Astrocyte (in vitro differentiated cells and primary cell): ENCODE measurements at regions not wholly inside any gene's neighbourhood (a gene's known extent, or its start where the extent isn't known, plus 50 kb on each side); places are given as distances from the start of the nearest gene placed in this dataset.

Experiments used
- DNase-seq: peaks from one replicate; pipeline ENCODE4 v3.0.0-alpha.2; 2010; ENCODE audit warnings: low read depth
- FAIRE-seq: peaks from 2 replicates; lab custom pipeline; 2011; peaks lifted over from hg19 to GRCh38; lab: Jason Lieb, UNC
- H2AFZ ChIP-seq: 2 replicates; pipeline ENCODE4 v1.6.0; 2012; ENCODE audit warnings: low read depth, low read length, inconsistent platforms
- H3K27ac ChIP-seq: 2 replicates; pipeline ENCODE4 v1.5.1; 2011; ENCODE audit warnings: low read depth, low read length, inconsistent platforms
- H3K27me3 ChIP-seq: 2 replicates; pipeline ENCODE4 v1.6.0; 2011; ENCODE audit warnings: low read length, inconsistent platforms; ENCODE audit not compliant: insufficient read depth
- H3K36me3 ChIP-seq: 2 replicates; pipeline ENCODE4 v1.5.1; 2011; ENCODE audit warnings: low read length, inconsistent platforms; ENCODE audit not compliant: insufficient read depth
- H3K4me1 ChIP-seq: 2 replicates; pipeline ENCODE4 v1.5.1; 2011; ENCODE audit warnings: low read length, inconsistent platforms; ENCODE audit not compliant: insufficient read depth
- H3K4me2 ChIP-seq: 2 replicates; pipeline ENCODE4 v1.6.0; 2012; ENCODE audit warnings: low read length, inconsistent platforms
- H3K4me3 ChIP-seq: 2 replicates; pipeline ENCODE4 v1.5.1; 2011; ENCODE audit warnings: low read depth, mild to moderate bottlenecking, low read length, inconsistent platforms; ENCODE audit not compliant: insufficient read depth
- H3K79me2 ChIP-seq: 2 replicates; pipeline ENCODE4 v1.6.0; 2012; ENCODE audit warnings: mild to moderate bottlenecking, low read length, inconsistent platforms; ENCODE audit not compliant: insufficient read depth
- H3K9ac ChIP-seq: 2 replicates; pipeline ENCODE4 v1.6.0; 2012; ENCODE audit warnings: mild to moderate bottlenecking, low read length, inconsistent platforms
- H3K9me3 ChIP-seq: 2 replicates; pipeline ENCODE4 v1.5.1; 2012; ENCODE audit warnings: low read depth, mild to moderate bottlenecking, low read length, inconsistent platforms; ENCODE audit not compliant: insufficient read depth
- H4K20me1 ChIP-seq: 2 replicates; pipeline ENCODE4 v1.6.0; 2012; ENCODE audit warnings: low read length, inconsistent platforms; ENCODE audit not compliant: insufficient read depth
- H3K27ac Mint-ChIP-seq: one replicate; pipeline ENCODE4 v1.8.0; 2021; ENCODE audit warnings: mild to moderate bottlenecking, mixed read lengths; ENCODE audit not compliant: unreplicated experiment
- H3K27me3 Mint-ChIP-seq: one replicate; pipeline ENCODE4 v1.8.0; 2021; ENCODE audit warnings: low read depth, mixed read lengths; ENCODE audit not compliant: unreplicated experiment
- H3K36me3 Mint-ChIP-seq: one replicate; pipeline ENCODE4 v1.8.0; 2021; ENCODE audit warnings: low read depth, mixed read lengths; ENCODE audit not compliant: unreplicated experiment
- H3K4me1 Mint-ChIP-seq: one replicate; pipeline ENCODE4 v1.8.0; 2021; ENCODE audit warnings: low read depth, mixed read lengths; ENCODE audit not compliant: unreplicated experiment
- H3K4me3 Mint-ChIP-seq: one replicate; pipeline ENCODE4 v1.8.0; 2021; ENCODE audit warnings: mild to moderate bottlenecking, moderate library complexity, mixed read lengths; ENCODE audit not compliant: unreplicated experiment
- H3K9me3 Mint-ChIP-seq: one replicate; pipeline ENCODE4 v1.8.0; 2021; ENCODE audit warnings: mild to moderate bottlenecking, mixed read lengths; ENCODE audit not compliant: unreplicated experiment
- EZH2 ChIP-seq: IDR thresholded peaks from 2 replicates; pipeline ENCODE4 v1.6.1; 2012; ENCODE audit warnings: mild to moderate bottlenecking, low read length, inconsistent platforms; ENCODE audit not compliant: insufficient read depth
- TF ChIP-seq, protein P1 (sequence below): IDR thresholded peaks from 2 replicates; pipeline ENCODE4 v1.5.1; 2011; ENCODE audit warnings: low read depth, mild to moderate bottlenecking, inconsistent platforms, low read length, moderate library complexity; ENCODE audit not compliant: insufficient read depth

- Histone ChIP-seq H3K79me2 (peaks cover 5% of the 10 kb centered on the region), H3K27ac (no peak overlapping the region), H3K9me3 (no peaks in the 10 kb centered on the region), H3K4me2 (no peak overlapping the region), H4K20me1 (no peaks in the 10 kb centered on the region), H3K27me3 (no peaks in the 10 kb centered on the region), H3K4me1 (peaks cover 11% of the 10 kb centered on the region), H3K4me3 (no peak overlapping the region), H2AFZ (no peak overlapping the region), H3K36me3 (no peaks in the 10 kb centered on the region), H3K9ac (no peak overlapping the region)
- Mint-ChIP-seq H3K4me3 (no peak overlapping the region), H3K36me3 (peaks cover 7% of the 10 kb centered on the region), H3K27ac (peak overlapping the region; percentile 93), H3K9me3 (no peaks in the 10 kb centered on the region), H3K4me1 (peaks cover 69% of the 10 kb centered on the region), H3K27me3 (no peaks in the 10 kb centered on the region)
- FAIRE-seq (no peak), DNase-seq (no peak)
- TF ChIP-seq, protein P1, sequence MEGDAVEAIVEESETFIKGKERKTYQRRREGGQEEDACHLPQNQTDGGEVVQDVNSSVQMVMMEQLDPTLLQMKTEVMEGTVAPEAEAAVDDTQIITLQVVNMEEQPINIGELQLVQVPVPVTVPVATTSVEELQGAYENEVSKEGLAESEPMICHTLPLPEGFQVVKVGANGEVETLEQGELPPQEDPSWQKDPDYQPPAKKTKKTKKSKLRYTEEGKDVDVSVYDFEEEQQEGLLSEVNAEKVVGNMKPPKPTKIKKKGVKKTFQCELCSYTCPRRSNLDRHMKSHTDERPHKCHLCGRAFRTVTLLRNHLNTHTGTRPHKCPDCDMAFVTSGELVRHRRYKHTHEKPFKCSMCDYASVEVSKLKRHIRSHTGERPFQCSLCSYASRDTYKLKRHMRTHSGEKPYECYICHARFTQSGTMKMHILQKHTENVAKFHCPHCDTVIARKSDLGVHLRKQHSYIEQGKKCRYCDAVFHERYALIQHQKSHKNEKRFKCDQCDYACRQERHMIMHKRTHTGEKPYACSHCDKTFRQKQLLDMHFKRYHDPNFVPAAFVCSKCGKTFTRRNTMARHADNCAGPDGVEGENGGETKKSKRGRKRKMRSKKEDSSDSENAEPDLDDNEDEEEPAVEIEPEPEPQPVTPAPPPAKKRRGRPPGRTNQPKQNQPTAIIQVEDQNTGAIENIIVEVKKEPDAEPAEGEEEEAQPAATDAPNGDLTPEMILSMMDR: no peak
- TF ChIP-seq EZH2: no peak
These were observed 90.6 kb upstream of the FRMD6 start for GRCh38 chr14:51561141-51561540.

DNA sequence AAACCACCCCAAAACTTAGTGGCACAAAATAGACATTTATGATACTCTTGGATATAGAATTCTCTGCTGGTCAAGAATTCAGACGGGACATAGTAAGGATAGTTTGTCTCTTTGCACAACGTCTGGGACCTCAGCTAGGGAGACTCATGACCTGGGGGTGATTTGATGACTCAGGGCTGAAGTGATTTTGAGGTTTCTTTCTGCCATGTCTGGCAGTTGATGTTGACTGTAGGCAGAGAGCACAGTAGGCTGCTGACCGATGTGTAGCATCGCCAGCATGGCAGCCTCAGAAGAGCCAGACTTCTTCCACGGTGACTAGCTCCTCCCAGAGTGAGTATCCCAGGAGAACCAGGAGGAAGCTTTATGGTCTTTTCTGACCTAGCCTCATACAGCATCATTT is 88.9 kb upstream of the FRMD6 start:
- peaks cover 68% of the 10 kb centered on the region for H3K4me1 Mint-ChIP-seq
- peak overlapping the region; percentile 7 for H3K4me3 Mint-ChIP-seq
- no peaks in the 10 kb centered on the region for H4K20me1 ChIP-seq
- FAIRE-seq (no peak), DNase-seq (peak; percentile 65)
- H3K36me3 ChIP-seq: no peaks in the 10 kb centered on the region
- H3K4me3 ChIP-seq: no peak overlapping the region
- peaks cover 11% of the 10 kb centered on the region for H3K4me1 ChIP-seq
- no peaks in the 10 kb centered on the region for H3K27me3 ChIP-seq
- peaks cover 8% of the 10 kb centered on the region for H3K36me3 Mint-ChIP-seq
- peaks cover 3% of the 10 kb centered on the region for H3K9me3 Mint-ChIP-seq
- no peak overlapping the region for H3K27ac ChIP-seq
- no peak overlapping the region for H3K9ac ChIP-seq
- no peaks in the 10 kb centered on the region for H3K79me2 ChIP-seq
- H2AFZ ChIP-seq: no peak overlapping the region
- H3K9me3 ChIP-seq: no peaks in the 10 kb centered on the region
- TF ChIP-seq EZH2: no peak
- TF ChIP-seq, protein P1: no peak
- no peak overlapping the region for H3K4me2 ChIP-seq
- peak overlapping the region; percentile 99 for H3K27ac Mint-ChIP-seq
- no peaks in the 10 kb centered on the region for H3K27me3 Mint-ChIP-seq

DNA sequence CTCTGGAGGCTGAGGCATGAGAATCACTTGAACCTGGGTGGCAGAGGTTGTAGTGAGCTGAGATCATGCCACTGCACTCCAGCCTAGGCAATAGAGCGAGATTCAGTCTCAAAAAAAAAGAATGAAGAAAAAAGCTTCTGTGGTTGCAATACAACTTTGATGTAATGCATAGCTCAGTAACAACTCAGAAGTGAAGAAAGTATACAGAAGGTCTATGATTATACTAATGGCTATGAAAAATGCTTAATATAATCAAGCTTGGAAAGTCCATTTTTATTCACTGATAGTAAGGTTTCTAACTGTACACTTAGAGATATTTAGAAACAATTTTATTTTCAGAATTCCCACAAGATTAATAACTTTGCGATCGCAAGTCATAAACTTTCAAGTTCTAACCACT is 88.2 kb upstream of the FRMD6 start:
- no peaks in the 10 kb centered on the region for H3K27me3 ChIP-seq
- H3K27ac ChIP-seq: no peak overlapping the region
- Mint-ChIP-seq H3K4me1 (peaks cover 68% of the 10 kb centered on the region), H3K4me3 (no peak overlapping the region), H3K27me3 (no peaks in the 10 kb centered on the region), H3K36me3 (peaks cover 10% of the 10 kb centered on the region), H3K27ac (peak overlapping the region; percentile 99), H3K9me3 (peaks cover 3% of the 10 kb centered on the region)
- no peak for TF ChIP-seq EZH2
- TF ChIP-seq, protein P1: no peak
- no peaks in the 10 kb centered on the region for H4K20me1 ChIP-seq
- H2AFZ ChIP-seq: no peak overlapping the region
- FAIRE-seq: no peak
- DNase-seq: no peak
- H3K9ac ChIP-seq: no peak overlapping the region
- no peak overlapping the region for H3K4me2 ChIP-seq
- peaks cover 11% of the 10 kb centered on the region for H3K4me1 ChIP-seq
- H3K4me3 ChIP-seq: no peak overlapping the region
- no peaks in the 10 kb centered on the region for H3K79me2 ChIP-seq
- H3K9me3 ChIP-seq: no peaks in the 10 kb centered on the region
- no peaks in the 10 kb centered on the region for H3K36me3 ChIP-seq
